AML-193 (cell line): ENCODE measurements at regions not wholly inside any gene's neighbourhood (a gene's known extent, or its start where the extent isn't known, plus 50 kb on each side); places are given as distances from the start of the nearest gene placed in this dataset.

Experiments
- DNase-seq, 2 experiments: peaks; one replicate each; lab custom pipeline; 2025; lab: John Stamatoyannopoulos, UW

DNA sequence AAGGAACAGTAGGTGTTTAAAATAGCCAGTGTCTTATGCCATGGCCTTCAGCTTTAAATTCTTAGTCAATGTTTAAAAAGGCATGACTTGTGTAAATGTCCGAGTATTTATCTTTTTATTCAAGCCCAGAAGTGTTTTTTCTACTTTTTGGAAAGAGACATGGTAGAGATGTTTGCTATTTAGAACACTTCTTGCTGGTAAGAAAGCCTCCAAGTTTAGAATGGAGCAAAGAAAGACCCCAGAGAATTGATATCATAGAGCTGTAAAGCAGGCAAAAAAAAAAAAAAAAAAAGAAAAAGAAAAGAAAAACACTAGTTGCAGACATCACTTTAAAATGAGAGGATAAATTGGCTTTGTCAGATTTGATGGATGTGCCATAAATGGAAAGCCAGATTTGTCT is 375.1 kb downstream of the TMEM167A start:
- no peak for DNase-seq

DNA sequence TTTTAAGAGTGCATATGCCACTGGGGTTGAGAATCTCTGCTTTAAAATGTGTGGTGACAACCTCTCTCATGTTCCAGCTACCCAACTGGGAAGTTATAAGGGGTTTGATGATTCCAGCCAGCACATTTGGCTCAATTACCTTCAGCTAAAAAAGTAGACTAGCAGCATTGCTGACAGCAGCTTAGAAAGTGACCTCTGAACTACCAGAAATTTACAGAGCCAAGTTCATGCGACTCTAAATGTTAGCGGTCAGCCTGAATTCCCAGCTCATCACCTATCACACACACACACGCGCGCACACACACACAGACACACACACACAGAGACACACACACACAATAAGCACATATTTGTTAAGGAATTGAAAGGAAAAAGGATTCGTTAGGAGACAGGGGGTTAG is 377.5 kb downstream of the TMEM167A start:
- no peak for DNase-seq

DNA sequence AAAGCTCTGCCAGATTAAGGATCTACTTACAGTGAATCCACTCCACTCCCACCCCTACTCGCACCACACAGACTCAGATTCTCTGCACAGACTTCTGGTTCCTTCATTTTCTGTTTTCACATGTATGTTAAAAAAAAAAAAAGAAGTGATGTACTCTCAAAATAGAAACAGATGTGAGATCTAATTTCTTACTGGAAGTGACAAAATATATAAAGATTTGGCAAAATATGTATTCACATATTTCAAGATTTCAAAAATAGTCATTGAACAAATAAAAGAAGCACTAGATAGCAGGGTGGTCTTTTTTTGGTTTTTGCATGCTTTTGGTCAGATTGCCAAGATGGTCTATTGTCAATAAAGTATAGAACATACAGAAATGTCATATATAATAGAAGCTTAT is 379.2 kb downstream of the TMEM167A start:
- no peak for DNase-seq

- DNase-seq = no peak
These were observed 382.4 kb downstream of the TMEM167A start for GRCh38 chr5:82694711-82695285.

GRCh38 chr5:82692826-82693225 is 384.4 kb downstream of the TMEM167A start:
- no peak for DNase-seq

DNA sequence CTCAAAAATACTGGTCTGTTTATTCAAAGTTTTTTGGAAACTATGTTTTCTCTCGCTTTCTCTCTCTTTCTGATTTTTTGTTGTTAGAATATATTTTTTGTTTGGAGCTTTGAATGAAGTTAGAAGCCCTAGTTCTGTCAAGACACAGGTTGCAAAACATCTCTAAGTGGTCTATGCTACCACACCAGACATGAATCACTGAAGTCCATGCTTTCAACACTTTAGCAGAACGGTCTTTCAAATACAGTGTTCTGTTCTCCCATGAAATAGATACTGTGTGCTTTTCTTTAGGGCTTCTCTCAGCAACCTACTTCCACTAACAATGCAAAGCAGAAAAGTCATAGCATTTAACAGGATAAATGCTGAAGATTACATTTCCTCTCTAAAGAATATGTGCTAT is 392.5 kb downstream of the TMEM167A start:
- DNase-seq = no peak

- DNase-seq = no peak
These were observed 393.0 kb downstream of the TMEM167A start for GRCh38 chr5:82684165-82684564.

- no peak for DNase-seq
These were observed 397.5 kb downstream of the TMEM167A start for GRCh38 chr5:82679660-82680059.

GRCh38 chr5:82676661-82677060 is 398.5 kb upstream of the RPS23 start:
- DNase-seq = no peak

- no peak for DNase-seq
These were observed 396.5 kb upstream of the RPS23 start for GRCh38 chr5:82674671-82675070.

- DNase-seq = no peak
These were observed 395.1 kb upstream of the RPS23 start for GRCh38 chr5:82673057-82673809.

DNA sequence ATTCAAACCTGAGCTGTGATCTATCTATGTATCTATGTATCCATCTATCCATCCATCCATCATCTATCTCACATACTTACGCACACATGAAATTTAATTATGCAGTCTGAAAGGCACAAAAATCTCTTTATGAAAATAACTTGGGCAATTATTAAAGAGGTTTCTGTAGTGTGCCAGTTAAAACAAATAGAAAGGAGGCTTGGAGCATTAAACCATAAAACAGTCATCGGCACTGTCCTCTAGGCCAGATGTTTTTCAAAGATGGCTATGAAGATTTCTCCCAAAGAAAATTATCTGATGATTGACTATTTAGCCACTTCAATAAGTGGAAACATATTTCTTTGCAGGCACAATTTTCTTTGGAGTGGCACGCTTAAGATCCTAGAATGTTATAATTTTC is 392.5 kb upstream of the RPS23 start:
- no peak for DNase-seq

DNA sequence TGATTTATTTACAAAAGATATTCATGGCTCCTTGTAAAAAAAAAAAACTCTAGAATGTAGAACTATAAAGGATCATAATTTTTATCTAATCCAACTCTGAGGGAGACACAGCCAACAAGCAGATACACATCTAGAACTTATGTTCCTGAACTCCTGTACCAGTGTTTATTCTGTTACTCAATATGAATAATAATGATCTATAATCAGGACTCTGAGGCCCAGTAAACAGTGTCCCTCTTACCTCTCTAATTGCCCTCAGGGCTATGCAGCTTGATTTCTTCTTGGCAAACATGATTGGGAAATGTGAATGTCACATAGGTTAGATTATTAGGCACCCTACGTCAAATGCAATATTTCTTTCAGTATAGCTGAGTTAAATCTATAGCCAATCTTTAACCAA is 391.6 kb upstream of the RPS23 start:
- no peak for DNase-seq

- DNase-seq = no peak
These were observed 388.2 kb upstream of the RPS23 start for GRCh38 chr5:82666312-82666711.

GRCh38 chr5:82664732-82665131 is 386.6 kb upstream of the RPS23 start:
- no peak for DNase-seq

GRCh38 chr5:82663225-82663624 is 385.1 kb upstream of the RPS23 start:
- no peak for DNase-seq

DNA sequence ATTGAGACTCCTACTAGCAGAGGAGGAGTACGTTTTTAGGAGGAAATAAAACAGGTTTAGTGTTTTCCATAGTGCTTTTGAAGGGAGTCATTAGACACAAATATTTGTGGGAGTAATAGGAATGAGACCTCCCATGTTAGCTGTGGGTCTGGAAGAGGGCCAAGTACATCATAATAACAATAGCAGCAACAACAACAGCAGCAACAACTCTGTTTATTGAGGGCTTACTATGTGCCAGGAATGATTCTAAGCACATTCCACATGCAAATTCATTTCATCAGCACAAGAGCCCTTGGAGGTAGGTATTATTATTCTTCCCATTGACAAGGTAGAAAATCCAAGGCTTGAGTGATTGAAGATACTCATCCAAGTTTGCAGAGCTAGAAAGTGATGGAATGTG is 384.2 kb upstream of the RPS23 start:
- no peak for DNase-seq

DNA sequence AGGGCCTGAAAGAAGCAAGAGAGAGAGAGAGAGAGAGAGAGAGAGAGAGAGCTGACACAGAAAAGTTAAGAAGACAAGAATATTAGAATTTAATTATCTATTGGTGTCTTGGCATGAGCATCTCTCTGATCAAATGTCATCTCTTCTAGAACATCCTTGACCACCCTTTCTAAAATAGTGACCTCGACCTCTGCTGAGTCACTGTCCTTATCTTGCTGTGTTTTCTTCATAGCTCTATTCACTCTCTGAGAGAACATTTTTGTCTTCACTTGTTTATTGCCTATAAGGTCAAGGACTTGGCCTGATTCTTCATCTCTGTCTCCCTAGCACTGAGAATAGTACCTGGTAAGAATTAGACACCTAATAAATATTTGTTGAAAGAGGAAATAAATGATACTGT is 383.8 kb upstream of the RPS23 start:
- no peak for DNase-seq

GRCh38 chr5:82661462-82661861 is 383.3 kb upstream of the RPS23 start:
- no peak for DNase-seq

DNA sequence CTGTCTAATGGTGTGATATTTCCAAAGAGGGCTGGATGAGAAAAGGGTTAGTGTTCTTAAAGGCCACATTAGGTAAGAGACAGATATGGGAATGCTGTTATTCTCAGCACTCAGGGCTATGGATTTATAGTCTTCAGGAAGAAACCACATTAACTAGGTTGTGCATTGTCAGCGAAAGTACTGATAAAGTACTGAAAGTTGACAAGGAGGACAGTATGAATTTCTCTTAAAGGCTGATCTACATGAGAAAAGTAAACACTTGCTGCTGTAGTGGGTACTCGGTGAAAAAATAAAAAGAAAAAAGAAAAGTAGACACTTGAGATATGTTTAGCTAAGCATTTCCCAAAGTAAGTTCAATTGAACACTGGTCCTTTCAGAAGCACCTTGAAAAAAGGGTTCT is 381.0 kb upstream of the RPS23 start:
- no peak for DNase-seq

GRCh38 chr5:82657033-82657699 is 379.0 kb upstream of the RPS23 start:
- no peak for DNase-seq

GRCh38 chr5:82656341-82656761 is 378.2 kb upstream of the RPS23 start:
- DNase-seq = no peak

DNA sequence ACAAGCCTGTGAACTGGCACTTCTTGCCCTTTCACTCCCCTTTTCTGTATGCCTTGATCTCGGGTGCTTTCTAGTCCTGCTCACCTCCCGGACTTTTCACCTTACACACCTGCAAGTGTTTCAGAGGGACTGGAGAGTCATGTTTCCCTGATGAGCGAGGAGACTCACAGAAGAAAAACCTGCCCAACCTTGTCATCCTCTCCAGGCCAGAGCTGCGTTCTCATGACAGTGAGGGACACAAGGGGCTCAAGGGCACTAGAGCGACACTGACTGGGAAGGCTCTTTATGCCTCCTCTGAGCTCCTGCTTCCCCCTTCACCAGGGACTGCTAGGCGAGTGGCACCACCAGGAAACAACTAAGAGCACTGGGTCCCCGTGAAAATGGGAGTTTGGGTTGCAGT is 376.9 kb upstream of the RPS23 start:
- no peak for DNase-seq

GRCh38 chr5:82649943-82650342 is 371.8 kb upstream of the RPS23 start:
- no peak for DNase-seq
